ENCODE measurements at regions not wholly inside any gene's neighbourhood (a gene's known extent, or its start where the extent isn't known, plus 50 kb on each side); places are given as distances from the start of the nearest gene placed in this dataset.

GRCh38 chr7:46029111-46029704, 108.1 kb upstream of the IGFBP3 start:
- Histone ChIP-seq H3K27ac (no peak overlapping the region), H3K4me1 (no peaks in the 10 kb centered on the region), H3K27me3 (no peaks in the 10 kb centered on the region), H3K36me3 (no peaks in the 10 kb centered on the region), H3K4me3 (no peak overlapping the region), H3K9me3 (no peaks in the 10 kb centered on the region)
- intact Hi-C loops (cut with DNase I; ENCODE audit: low total_unique reads), result no loop called here
- TF ChIP-seq POLR2A (IDR thresholded peaks at IDR 0.05), result no peak
- TF ChIP-seq CTCF (IDR thresholded peaks at IDR 0.05), result no peak
- DNase-seq, result no peak

- Histone ChIP-seq H3K27ac (no peak overlapping the region), H3K4me1 (no peaks in the 10 kb centered on the region), H3K4me3 (no peak overlapping the region), H3K9me3 (no peaks in the 10 kb centered on the region), H3K36me3 (no peaks in the 10 kb centered on the region), H3K27me3 (no peaks in the 10 kb centered on the region)
- DNase-seq, result no peak
- TF ChIP-seq POLR2A (IDR thresholded peaks at IDR 0.05) (no peak), CTCF (IDR thresholded peaks at IDR 0.05) (no peak)
- intact Hi-C loops (cut with DNase I; ENCODE audit: low total_unique reads), result no loop called here
Observed at GRCh38 chr7:46028246-46028645, 107.2 kb upstream of the IGFBP3 start.

- no peak for DNase-seq
Observed at GRCh38 chr7:46026741-46027140, 105.7 kb upstream of the IGFBP3 start.

GRCh38 chr7:46024263-46024916, 103.3 kb upstream of the IGFBP3 start:
- intact Hi-C loops (cut with DNase I; ENCODE audit: low total_unique reads), result no loop called here
- Histone ChIP-seq H3K4me3 (no peak overlapping the region), H3K4me1 (no peaks in the 10 kb centered on the region), H3K27ac (no peak overlapping the region), H3K9me3 (no peaks in the 10 kb centered on the region), H3K27me3 (no peaks in the 10 kb centered on the region), H3K36me3 (no peaks in the 10 kb centered on the region)
- no peak for DNase-seq
- no peak for TF ChIP-seq CTCF (IDR thresholded peaks at IDR 0.05)
- no peak for TF ChIP-seq POLR2A (IDR thresholded peaks at IDR 0.05)

More at GRCh38 chr7:46026741-46027140, 105.7 kb upstream of the IGFBP3 start:
- intact Hi-C loops (cut with DNase I; ENCODE audit: low total_unique reads), result no loop called here
- H3K36me3 ChIP-seq, result no peaks in the 10 kb centered on the region
- no peaks in the 10 kb centered on the region for H3K27me3 ChIP-seq
- H3K27ac ChIP-seq, result no peak overlapping the region
- no peaks in the 10 kb centered on the region for H3K9me3 ChIP-seq
- H3K4me3 ChIP-seq, result no peak overlapping the region
- no peak for TF ChIP-seq CTCF (IDR thresholded peaks at IDR 0.05)
- TF ChIP-seq POLR2A (IDR thresholded peaks at IDR 0.05), result no peak
- H3K4me1 ChIP-seq, result no peaks in the 10 kb centered on the region

GRCh38 chr7:46022397-46022796, 101.3 kb upstream of the IGFBP3 start:
- intact Hi-C loops (cut with DNase I; ENCODE audit: low total_unique reads), result no loop called here

More at GRCh38 chr7:46022397-46022796, 101.3 kb upstream of the IGFBP3 start:
- Histone ChIP-seq H3K4me1 (no peaks in the 10 kb centered on the region), H3K27ac (no peak overlapping the region), H3K4me3 (no peak overlapping the region), H3K9me3 (no peaks in the 10 kb centered on the region), H3K27me3 (no peaks in the 10 kb centered on the region), H3K36me3 (no peaks in the 10 kb centered on the region)
- no peak for DNase-seq
- TF ChIP-seq CTCF (IDR thresholded peaks at IDR 0.05) (no peak), POLR2A (IDR thresholded peaks at IDR 0.05) (no peak)
